Endodermal cell (in vitro differentiated cells): ENCODE measurements at regions not wholly inside any gene's neighbourhood (a gene's known extent, or its start where the extent isn't known, plus 50 kb on each side); places are given as distances from the start of the nearest gene placed in this dataset.
A peak's percentile ranks its signal among the peaks of the same experiment; 100 is the strongest.

Source experiments
- DNase-seq: peaks from one replicate; pipeline ENCODE4 v3.0.0-alpha.2; 2017
- H3K27ac ChIP-seq: 2 replicates; pipeline ENCODE4 v1.5.1; 2013; ENCODE audit warnings: mild to moderate bottlenecking, low read depth, low read length, moderate library complexity
- H3K27me3 ChIP-seq: 2 replicates; pipeline ENCODE4 v1.6.1; 2013; ENCODE audit warnings: mild to moderate bottlenecking, low read length, moderate library complexity; ENCODE audit not compliant: insufficient read depth, control insufficient read depth, poor library complexity, severe bottlenecking
- H3K36me3 ChIP-seq: 2 replicates; pipeline ENCODE4 v1.7.0; 2013; ENCODE audit warnings: mild to moderate bottlenecking, low read length, moderate library complexity; ENCODE audit not compliant: control insufficient read depth, insufficient read depth
- H3K4me1 ChIP-seq: one replicate; pipeline ENCODE4 v1.7.0; 2013; ENCODE audit warnings: low read length; ENCODE audit not compliant: control insufficient read depth, insufficient read depth
- H3K4me3 ChIP-seq: 2 replicates; pipeline ENCODE4 v1.5.1; 2013; ENCODE audit warnings: mild to moderate bottlenecking, low read length, moderate library complexity
- H3K9ac ChIP-seq: 2 replicates; pipeline ENCODE4 v1.6.1; 2013; ENCODE audit warnings: mild to moderate bottlenecking, low read length, moderate library complexity; ENCODE audit not compliant: poor library complexity, severe bottlenecking; ENCODE audit errors: extremely low read depth
- H3K9me3 ChIP-seq: 2 replicates; pipeline ENCODE4 v1.6.1; 2013; ENCODE audit warnings: mild to moderate bottlenecking, low read length, moderate library complexity; ENCODE audit not compliant: control insufficient read depth
- H3K27ac Mint-ChIP-seq: 2 replicates; pipeline ENCODE4 v1.8.0; 2020; ENCODE audit warnings: mixed read lengths
- H3K27me3 Mint-ChIP-seq: 2 replicates; pipeline ENCODE4 v1.8.0; 2021; ENCODE audit warnings: mild to moderate bottlenecking, mixed read lengths; ENCODE audit not compliant: insufficient read depth
- H3K36me3 Mint-ChIP-seq: 2 replicates; pipeline ENCODE4 v1.8.0; 2020; ENCODE audit warnings: low read depth, mixed read lengths
- H3K4me1 Mint-ChIP-seq: 2 replicates; pipeline ENCODE4 v1.8.0; 2020; ENCODE audit warnings: mixed read lengths
- H3K4me3 Mint-ChIP-seq: 2 replicates; pipeline ENCODE4 v1.8.0; 2020; ENCODE audit warnings: mild to moderate bottlenecking, moderate library complexity, mixed read lengths
- H3K9me3 Mint-ChIP-seq: 2 replicates; pipeline ENCODE4 v1.8.0; 2020; ENCODE audit warnings: mild to moderate bottlenecking, mixed read lengths
- CTCF ChIP-seq: fragments of 200-600 bp; sonication (generic); conservative IDR thresholded peaks from 2 replicates; pipeline ENCODE4 v1.5.0; 2021; ENCODE audit warnings: antibody characterized with exemption, mild to moderate bottlenecking
- WGBS, 2 experiments: methylation state at CpG; one replicate each; pipeline versions ENCODE4 v1.1.5 to v1.1.7; 2013; ENCODE audit warnings: missing lambda C conversion rate in 2 of 2, mixed read lengths in 1 of 2; ENCODE audit not compliant: insufficient coverage in 1 of 2, insufficient read length in 1 of 2; 5-methylcytosine and 5-hydroxymethylcytosine counted together

DNA sequence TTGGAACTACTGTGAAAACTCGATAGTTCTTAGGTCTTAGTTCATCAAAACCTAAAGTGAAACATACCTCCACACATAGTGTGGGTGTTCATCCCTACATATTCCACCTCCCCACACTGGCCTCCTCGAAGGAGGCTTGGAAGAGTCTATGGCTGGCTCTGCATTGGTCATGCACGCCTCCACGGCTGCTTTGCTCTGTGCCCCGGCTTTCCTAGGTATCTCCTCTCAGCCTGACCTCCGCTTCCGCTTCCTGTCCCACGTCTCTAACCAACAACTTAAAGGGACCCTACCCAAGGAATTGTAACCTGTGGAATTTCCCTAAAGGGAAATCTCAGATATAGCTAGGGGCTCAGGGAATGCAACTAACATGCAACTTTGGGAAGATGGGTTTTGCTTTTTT, 79.7 kb upstream of the MBNL2 start:
- Mint-ChIP-seq H3K27me3 (peaks cover 64% of the 10 kb centered on the region), H3K27ac (peak overlapping the region; percentile 48), H3K9me3 (no peaks in the 10 kb centered on the region), H3K4me1 (peaks cover 20% of the 10 kb centered on the region), H3K4me3 (no peak overlapping the region), H3K36me3 (no peaks in the 10 kb centered on the region)
- H3K9ac ChIP-seq: no peak overlapping the region
- no peak overlapping the region for H3K27ac ChIP-seq
- DNase-seq: peak; percentile 67
- H3K4me3 ChIP-seq: peak overlapping the region; percentile 31
- no peaks in the 10 kb centered on the region for H3K27me3 ChIP-seq
- no peaks in the 10 kb centered on the region for H3K9me3 ChIP-seq
- peaks cover 7% of the 10 kb centered on the region for H3K4me1 ChIP-seq
- 69 to 73% methylated on average over 2 to 8 of the region's 8 CpGs for WGBS, 2 experiments
- TF ChIP-seq CTCF: no peak
- H3K36me3 ChIP-seq: no peaks in the 10 kb centered on the region

DNA sequence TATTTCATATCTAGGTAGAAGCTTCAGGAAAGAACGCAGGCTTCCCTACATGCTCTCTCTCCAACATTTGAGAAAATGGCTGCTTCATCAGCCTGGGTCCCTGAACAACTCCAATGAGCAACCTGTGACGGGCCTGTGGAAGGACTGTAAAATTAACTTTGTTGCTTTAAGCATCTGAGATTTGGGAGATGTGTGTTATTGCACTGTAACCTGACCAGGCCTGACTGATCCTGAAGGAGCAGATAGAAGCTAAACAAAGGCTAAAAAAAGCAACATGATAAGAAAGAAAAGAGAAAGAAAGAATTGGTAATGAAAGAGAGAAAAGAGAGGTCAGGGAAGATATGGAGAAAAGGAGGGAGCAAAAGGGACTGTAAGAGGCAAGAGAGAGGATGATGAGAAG, 77.1 kb upstream of the MBNL2 start:
- 93 to 100% methylated on average over 1 to 2 of the region's 2 CpGs for WGBS, 2 experiments

GRCh38 chr13:97148894-97149293, 73.2 kb upstream of the MBNL2 start:
- no peak for DNase-seq
- no peak overlapping the region for H3K4me3 ChIP-seq
- no peak overlapping the region for H3K9ac ChIP-seq
- H3K27ac ChIP-seq: no peak overlapping the region
- TF ChIP-seq CTCF: no peak
- no peak overlapping the region for H3K27ac Mint-ChIP-seq
- no peak overlapping the region for H3K4me3 Mint-ChIP-seq
- H3K27me3 Mint-ChIP-seq: peaks cover 69% of the 10 kb centered on the region
- H3K9me3 ChIP-seq: no peaks in the 10 kb centered on the region
- H3K27me3 ChIP-seq: peaks cover 2% of the 10 kb centered on the region
- no peaks in the 10 kb centered on the region for H3K36me3 Mint-ChIP-seq
- H3K4me1 ChIP-seq: no peaks in the 10 kb centered on the region
- peaks cover 7% of the 10 kb centered on the region for H3K4me1 Mint-ChIP-seq
- H3K9me3 Mint-ChIP-seq: no peaks in the 10 kb centered on the region
- no peaks in the 10 kb centered on the region for H3K36me3 ChIP-seq
- 95 to 97% methylated on average over 3 to 4 of the region's 4 CpGs for WGBS, 2 experiments

More for the DNA sequence above, 77.1 kb upstream of the MBNL2 start:
- no peaks in the 10 kb centered on the region for H3K9me3 ChIP-seq
- H3K4me3 ChIP-seq: no peak overlapping the region
- TF ChIP-seq CTCF: no peak
- Mint-ChIP-seq H3K4me3 (no peak overlapping the region), H3K4me1 (peaks cover 27% of the 10 kb centered on the region), H3K27me3 (peaks cover 63% of the 10 kb centered on the region), H3K9me3 (no peaks in the 10 kb centered on the region), H3K36me3 (no peaks in the 10 kb centered on the region), H3K27ac (no peak overlapping the region)
- no peak overlapping the region for H3K27ac ChIP-seq
- no peak overlapping the region for H3K9ac ChIP-seq
- H3K4me1 ChIP-seq: peaks cover 7% of the 10 kb centered on the region
- no peaks in the 10 kb centered on the region for H3K36me3 ChIP-seq
- H3K27me3 ChIP-seq: no peaks in the 10 kb centered on the region
- DNase-seq: no peak
